NB4 (cell line): ENCODE measurements at regions not wholly inside any gene's neighbourhood (a gene's known extent, or its start where the extent isn't known, plus 50 kb on each side); places are given as distances from the start of the nearest gene placed in this dataset.
"Not testable (repeated sequence)": the region's sequence is repeated elsewhere in the genome, so short reads cannot be mapped to it uniquely, and the experiment has no call there.

Experiments used
- DNase-seq: peaks from one replicate; pipeline ENCODE4 v3.0.0; 2010; ENCODE audit warnings: low read depth
- H3K4me3 ChIP-seq: one replicate; pipeline ENCODE4 v1.5.1; 2011; ENCODE audit warnings: mild to moderate bottlenecking, low read depth, low read length, moderate library complexity
- CTCF ChIP-seq: IDR thresholded peaks from one replicate; pipeline ENCODE4 v1.5.1; 2012; ENCODE audit warnings: low read depth, low read length
- MAX ChIP-seq: IDR thresholded peaks from 2 replicates; pipeline ENCODE4 v1.6.1; 2011; ENCODE audit warnings: low read depth, low read length
- MYC ChIP-seq: IDR thresholded peaks from 2 replicates; pipeline ENCODE4 v1.6.1; 2011; ENCODE audit warnings: low read depth, low read length
- POLR2A ChIP-seq: IDR thresholded peaks from 2 replicates; pipeline ENCODE4 v1.6.1; 2011; ENCODE audit warnings: mild to moderate bottlenecking; ENCODE audit not compliant: insufficient read length; ENCODE audit errors: extremely low read depth

DNA sequence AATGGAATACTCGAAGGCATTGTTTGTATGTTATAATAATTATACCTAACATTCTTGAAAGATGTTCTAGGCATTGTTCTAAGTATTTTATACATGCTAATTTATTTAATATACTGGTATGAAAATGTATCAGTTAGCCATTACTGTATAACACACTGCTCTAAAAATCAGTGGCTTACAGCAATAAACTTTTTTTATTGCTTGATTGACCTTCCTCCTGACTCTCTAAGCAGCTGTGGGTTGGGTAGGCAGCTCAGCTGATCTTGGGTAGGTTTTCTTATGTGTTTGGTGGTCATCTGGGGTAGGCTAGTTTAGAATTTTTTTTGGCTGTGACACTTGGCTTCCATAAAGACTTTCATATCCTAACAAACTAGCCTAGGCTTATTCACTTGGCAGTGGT lies 100.2 kb upstream of the SYT6 start:
- no peak overlapping the region for H3K4me3 ChIP-seq
- TF ChIP-seq MYC: no peak

DNA sequence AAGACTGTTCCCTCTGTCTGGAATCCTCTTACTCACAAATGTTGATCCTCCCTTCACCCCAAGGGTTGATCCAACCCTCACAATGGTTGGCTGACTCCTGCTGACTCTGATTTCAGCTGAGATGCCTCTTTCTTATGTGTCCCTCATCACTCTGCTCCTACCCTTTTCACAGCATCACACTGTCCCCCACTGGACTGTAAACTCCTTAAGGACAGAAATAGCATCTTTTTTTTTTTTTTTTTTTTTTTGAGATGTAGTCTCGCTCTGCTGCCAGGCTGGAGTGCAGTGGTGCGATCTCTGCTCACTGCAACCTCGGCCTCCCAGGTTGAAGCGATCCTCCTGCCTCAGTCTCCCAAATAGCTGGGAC lies 97.9 kb upstream of the SYT6 start:
- no peak for DNase-seq
- no peak overlapping the region for H3K4me3 ChIP-seq

More for the DNA sequence above, 100.2 kb upstream of the SYT6 start:
- no peak for DNase-seq

DNA sequence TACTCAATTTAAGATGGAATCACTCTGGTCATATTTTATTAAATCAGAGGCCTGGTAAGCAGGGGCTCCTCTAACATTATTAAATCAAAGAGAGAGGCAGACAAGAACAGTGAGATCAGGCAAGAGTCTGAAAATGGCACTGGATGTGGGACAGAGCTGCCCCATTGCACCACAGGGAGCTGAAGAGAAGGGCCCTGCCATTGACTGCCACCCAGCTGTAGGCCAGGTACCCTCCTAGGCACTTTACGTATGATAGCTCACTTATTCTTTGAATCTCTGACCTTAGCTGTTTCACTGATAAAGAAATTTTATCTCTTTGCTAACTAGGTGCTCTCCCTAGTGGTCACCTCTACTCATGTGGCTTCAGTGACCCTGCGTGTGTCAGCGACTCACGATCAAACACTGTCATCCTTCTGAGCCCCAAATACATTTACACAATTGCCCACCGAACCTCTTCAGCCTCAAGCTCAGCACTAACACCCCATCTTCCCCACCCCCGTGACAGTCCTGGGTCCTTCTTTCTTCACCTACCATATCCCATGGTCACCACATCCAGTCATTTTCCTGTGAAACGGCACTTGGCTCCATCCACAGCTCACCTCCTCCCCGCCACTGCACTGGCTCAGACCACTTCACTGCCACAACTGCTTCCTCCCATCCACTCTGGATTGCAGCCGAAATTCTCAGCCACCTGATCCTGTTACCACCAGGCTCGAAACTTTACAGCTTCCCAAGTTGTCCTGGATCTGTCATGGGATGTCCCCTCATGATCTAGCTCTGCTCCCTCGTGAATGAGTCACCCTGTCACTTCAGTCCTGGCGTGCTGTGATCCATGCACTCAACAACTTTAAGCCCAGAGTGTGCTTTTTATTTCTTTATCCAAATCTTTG lies 97.3 kb upstream of the SYT6 start:
- no peak for DNase-seq
- TF ChIP-seq MAX: no peak
- no peak for TF ChIP-seq CTCF
- TF ChIP-seq MYC: no peak
- no peak for TF ChIP-seq POLR2A
- H3K4me3 ChIP-seq: no peak overlapping the region

More for the DNA sequence above, 97.9 kb upstream of the SYT6 start:
- no peak for TF ChIP-seq POLR2A
- TF ChIP-seq MYC: no peak
- TF ChIP-seq CTCF: no peak
- no peak for TF ChIP-seq MAX

DNA sequence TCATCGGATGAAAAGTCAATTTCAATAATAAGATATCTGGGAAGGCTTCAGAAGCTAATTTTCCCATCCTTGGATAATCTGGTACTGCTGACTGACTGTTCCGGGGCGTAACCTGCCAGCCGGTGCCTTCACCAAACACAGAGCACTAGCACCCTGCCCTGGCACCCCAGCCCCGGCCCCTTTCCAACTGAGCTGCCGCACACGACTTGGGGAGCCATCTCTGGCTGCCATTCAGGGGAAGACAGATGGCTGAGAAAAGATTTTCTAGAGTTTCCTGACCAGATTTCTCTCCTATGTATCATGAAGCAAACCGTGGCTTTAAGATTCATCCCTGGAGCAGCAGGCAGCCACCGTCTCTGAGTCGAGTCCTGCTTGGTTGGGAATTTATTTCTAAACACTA lies 96.0 kb upstream of the SYT6 start:
- no peak for TF ChIP-seq MAX
- TF ChIP-seq MYC: no peak
- no peak for TF ChIP-seq POLR2A
- no peak for TF ChIP-seq CTCF
- H3K4me3 ChIP-seq: no peak overlapping the region
- no peak for DNase-seq

DNA sequence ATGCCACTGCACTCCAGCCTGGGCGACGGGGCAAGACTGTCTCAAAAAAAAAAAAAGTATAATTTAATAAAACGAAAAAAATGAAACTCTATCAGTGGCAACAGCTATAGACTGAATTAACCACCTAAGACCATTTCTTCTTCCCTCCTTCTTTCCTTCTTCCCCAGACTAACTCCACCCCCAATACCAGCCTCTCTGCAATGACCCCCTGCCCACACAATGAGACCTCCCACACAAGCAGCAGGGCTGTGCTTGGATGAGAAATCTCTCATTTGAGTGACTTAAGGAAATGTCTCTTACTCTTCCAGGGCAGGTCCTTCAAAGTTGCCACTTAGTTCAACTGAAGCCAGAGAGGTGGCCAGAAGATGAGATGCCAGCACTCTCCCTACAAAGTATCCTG lies 94.5 kb upstream of the SYT6 start:
- no peak for DNase-seq
- H3K4me3 ChIP-seq: no peak overlapping the region
- no peak for TF ChIP-seq CTCF
- no peak for TF ChIP-seq POLR2A
- no peak for TF ChIP-seq MAX
- no peak for TF ChIP-seq MYC

DNA sequence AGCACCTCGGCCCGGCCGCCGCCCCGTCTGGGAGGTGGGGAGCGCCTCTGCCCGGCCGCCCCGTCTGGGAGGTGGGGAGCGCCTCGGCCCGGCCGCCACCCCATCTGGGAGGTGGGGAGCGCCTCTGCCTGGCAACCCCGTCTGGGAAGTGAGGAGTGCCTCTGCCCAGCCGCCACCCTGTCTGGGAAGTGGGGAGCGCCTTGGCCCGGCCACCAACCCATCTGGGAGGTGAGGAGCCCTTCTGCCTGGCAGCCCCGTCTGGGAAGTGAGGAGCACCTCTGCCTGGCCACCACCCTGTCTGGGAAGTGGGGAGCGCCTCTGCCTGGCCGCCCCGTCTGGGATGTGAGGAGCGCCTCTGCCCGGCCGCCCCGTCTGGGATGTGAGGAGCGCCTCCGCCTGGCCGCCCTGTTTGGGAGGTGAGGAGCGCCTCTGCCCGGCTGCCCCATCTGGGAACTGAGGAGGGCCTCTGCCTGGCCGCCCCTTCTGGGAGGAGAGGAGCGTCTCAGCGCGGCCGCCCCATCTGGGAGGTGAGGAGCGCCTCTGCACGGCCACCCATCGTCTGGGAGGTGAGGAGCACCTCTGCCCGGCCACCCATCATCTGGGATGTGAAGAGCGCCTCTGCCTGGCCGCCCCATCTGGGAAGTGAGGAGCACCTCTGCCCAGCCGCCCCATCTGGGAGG lies 89.0 kb upstream of the SYT6 start:
- DNase-seq, H3K4me3 ChIP-seq: not testable (repeated sequence)
